ENCODE measurements at regions not wholly inside any gene's neighbourhood (a gene's known extent, or its start where the extent isn't known, plus 50 kb on each side); places are given as distances from the start of the nearest gene placed in this dataset.

GRCh38 chr4:13248621-13249298 is 235.4 kb downstream of the RAB28 start:
- H3K4me1 ChIP-seq (ENCODE audit: insufficient read depth, low read length, poor library complexity, severe bottlenecking), result peaks cover 9% of the 10 kb centered on the region
- H3K36me3 ChIP-seq (ENCODE audit: insufficient read depth, low read length, poor library complexity, severe bottlenecking), result no peaks in the 10 kb centered on the region
- intact Hi-C loops (cut with micrococcal nuclease; ENCODE audit: unreplicated experiment), result loop anchor here (5.0 kb wide), 1 partner anchor 396 kb away; no protein-coding TSS in a partner anchor
- ChIA-PET CTCF (interaction anchor here (0.6 to 0.7 kb wide), 3 partner anchors 81 to 281 kb away, joined by 3 to 6 read pairs (median 4); no protein-coding TSS in a partner anchor), POLR2A (ENCODE audit: low non-redundant PET) (no interaction called here)
- TF ChIP-seq EZH2 (IDR thresholded peaks at IDR 0.05; ENCODE audit: borderline replicate concordance, low read depth, low read length, poor library complexity, severe bottlenecking), result no peak
- peak; percentile 58 for TF ChIP-seq CTCF (conservative IDR thresholded peaks at IDR 0.05; ENCODE audit: low read depth, low read length)
- no peak overlapping the region for H3K4me3 ChIP-seq (ENCODE audit: low read depth, low read length, poor library complexity, severe bottlenecking)
- no peaks in the 10 kb centered on the region for H3K27me3 ChIP-seq (replicated peaks; ENCODE audit: insufficient read depth, low read depth, low read length, poor library complexity)
- peak; percentile 44 for DNase-seq (ENCODE audit: low spot score)
- BruUV-seq (replicated peaks), result no TSS peak
- H3K9me3 ChIP-seq (ENCODE audit: low read depth, low read length, poor library complexity, severe bottlenecking), result peaks cover 7% of the 10 kb centered on the region
- H3K27ac ChIP-seq (ENCODE audit: low read depth, low read length, poor library complexity, severe bottlenecking), result no peak overlapping the region

- no peak for DNase-seq (ENCODE audit: low spot score)
- no TSS peak for BruUV-seq (replicated peaks)
- Histone ChIP-seq H3K27ac (ENCODE audit: low read depth, low read length, poor library complexity, severe bottlenecking) (no peak overlapping the region), H3K4me1 (ENCODE audit: insufficient read depth, low read length, poor library complexity, severe bottlenecking) (peaks cover 9% of the 10 kb centered on the region), H3K36me3 (ENCODE audit: insufficient read depth, low read length, poor library complexity, severe bottlenecking) (no peaks in the 10 kb centered on the region), H3K27me3 (replicated peaks; ENCODE audit: insufficient read depth, low read depth, low read length, poor library complexity) (no peaks in the 10 kb centered on the region), H3K4me3 (ENCODE audit: low read depth, low read length, poor library complexity, severe bottlenecking) (no peak overlapping the region), H3K9me3 (ENCODE audit: low read depth, low read length, poor library complexity, severe bottlenecking) (peaks cover 7% of the 10 kb centered on the region)
- no peak for TF ChIP-seq CTCF (conservative IDR thresholded peaks at IDR 0.05; ENCODE audit: low read depth, low read length)
- TF ChIP-seq EZH2 (IDR thresholded peaks at IDR 0.05; ENCODE audit: borderline replicate concordance, low read depth, low read length, poor library complexity, severe bottlenecking), result no peak
- intact Hi-C loops (cut with micrococcal nuclease; ENCODE audit: unreplicated experiment), result loop anchor here (5.0 kb wide), 1 partner anchor 394 kb away; no protein-coding TSS in a partner anchor
- POLR2A ChIA-PET (ENCODE audit: low non-redundant PET), result no interaction called here
- CTCF ChIA-PET, result no interaction called here
Observed at GRCh38 chr4:13246107-13246506, 238.0 kb downstream of the RAB28 start.

- Histone ChIP-seq H3K4me3 (ENCODE audit: low read depth, low read length, poor library complexity, severe bottlenecking) (no peak overlapping the region), H3K36me3 (ENCODE audit: insufficient read depth, low read length, poor library complexity, severe bottlenecking) (no peaks in the 10 kb centered on the region), H3K27ac (ENCODE audit: low read depth, low read length, poor library complexity, severe bottlenecking) (no peak overlapping the region), H3K4me1 (ENCODE audit: insufficient read depth, low read length, poor library complexity, severe bottlenecking) (peaks cover 9% of the 10 kb centered on the region), H3K9me3 (ENCODE audit: low read depth, low read length, poor library complexity, severe bottlenecking) (peaks cover 7% of the 10 kb centered on the region), H3K27me3 (replicated peaks; ENCODE audit: insufficient read depth, low read depth, low read length, poor library complexity) (no peaks in the 10 kb centered on the region)
- peak; percentile 18 for DNase-seq (ENCODE audit: low spot score)
- ChIA-PET CTCF (no interaction called here), POLR2A (ENCODE audit: low non-redundant PET) (no interaction called here)
- no peak for TF ChIP-seq CTCF (conservative IDR thresholded peaks at IDR 0.05; ENCODE audit: low read depth, low read length)
- no peak for TF ChIP-seq EZH2 (IDR thresholded peaks at IDR 0.05; ENCODE audit: borderline replicate concordance, low read depth, low read length, poor library complexity, severe bottlenecking)
- intact Hi-C loops (cut with micrococcal nuclease; ENCODE audit: unreplicated experiment), result no loop called here
- no TSS peak for BruUV-seq (replicated peaks)
Observed at GRCh38 chr4:13244444-13244843, 239.7 kb downstream of the RAB28 start.

Data from A673 (cell line).